Umbilical cord (tissue), 1 donor: ENCODE measurements at regions not wholly inside any gene's neighbourhood (a gene's known extent, or its start where the extent isn't known, plus 50 kb on each side); places are given as distances from the start of the nearest gene placed in this dataset.

Source experiments
- DNase-seq: peaks from one replicate; pipeline ENCODE4 v3.0.0-alpha.2; 2015; ENCODE audit warnings: low spot score

DNA sequence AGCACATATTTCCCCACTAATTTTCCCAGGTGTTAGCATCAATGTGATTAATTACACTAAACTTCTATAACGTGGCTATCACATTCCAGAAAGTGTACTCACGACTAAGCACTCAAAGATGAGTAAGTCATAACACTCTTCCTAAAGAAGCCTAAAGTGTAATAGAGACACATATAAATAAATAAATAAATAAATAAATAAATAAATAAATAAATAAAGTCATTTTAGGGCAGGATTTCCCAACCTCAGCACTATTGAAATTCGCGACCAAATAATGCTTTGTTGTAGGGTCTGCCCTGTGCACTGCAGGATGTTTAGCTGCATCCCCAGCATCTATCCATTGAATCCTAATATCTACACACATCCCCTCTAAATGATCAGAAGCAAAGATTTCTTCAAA, 390.9 kb downstream of the CDH7 start:
- no peak for DNase-seq

DNA sequence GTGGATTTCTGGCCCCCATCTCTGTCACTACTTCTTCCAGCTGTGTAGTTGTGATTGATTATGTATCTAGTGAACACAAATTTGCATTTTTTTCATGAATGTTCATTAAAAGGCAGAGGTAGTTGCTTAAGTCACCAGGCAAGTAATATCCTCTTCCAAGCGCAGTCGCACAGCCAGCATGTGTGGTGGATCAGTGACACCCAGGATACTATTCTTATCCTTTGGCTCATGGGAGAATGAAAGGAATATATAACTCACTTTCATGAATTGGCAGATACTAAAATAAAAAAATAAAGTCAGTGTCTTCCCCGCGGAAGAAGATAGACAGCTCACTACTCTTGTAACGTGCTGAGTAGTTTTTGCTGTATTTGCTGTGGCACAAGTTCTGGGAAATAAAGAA, 387.8 kb downstream of the CDH7 start:
- DNase-seq, result no peak

DNA sequence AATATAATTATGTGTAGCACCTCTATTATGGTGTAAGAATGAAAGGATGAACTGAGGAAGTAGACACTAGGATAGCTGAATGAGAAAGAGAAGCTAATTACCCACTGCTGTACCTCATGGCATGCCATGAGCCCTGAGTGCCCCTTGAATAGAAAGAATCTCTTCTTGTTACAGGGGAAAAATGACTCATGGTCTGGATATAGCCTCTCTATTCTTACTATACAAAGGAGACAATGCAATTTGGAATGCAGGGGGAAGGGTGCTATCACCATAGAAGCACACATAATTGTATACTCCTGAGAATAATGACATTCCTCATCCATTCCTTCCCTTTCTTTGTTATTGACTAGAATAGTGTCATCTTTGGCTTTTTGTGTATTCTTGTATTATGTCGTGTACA, 385.2 kb downstream of the CDH7 start:
- no peak for DNase-seq

DNA sequence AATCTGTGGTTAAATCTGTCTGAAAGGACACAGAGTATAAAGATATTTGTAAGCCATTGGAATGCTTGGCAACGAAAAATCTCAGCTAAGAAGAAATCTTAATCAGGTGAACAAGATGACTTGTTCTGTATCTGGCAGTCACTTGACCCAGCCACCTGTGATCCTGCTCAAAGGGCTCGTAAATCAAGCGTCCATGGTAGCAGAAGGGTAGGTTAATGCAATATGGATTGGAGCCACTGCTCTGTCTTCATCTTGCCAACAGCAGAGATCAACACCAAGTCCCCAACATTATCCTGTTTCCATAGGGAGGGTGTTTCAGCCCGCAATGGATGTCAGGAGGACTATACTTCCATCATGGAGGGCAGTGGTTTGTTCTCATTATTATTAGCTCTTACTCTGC, 378.4 kb downstream of the CDH7 start:
- no peak for DNase-seq

DNA sequence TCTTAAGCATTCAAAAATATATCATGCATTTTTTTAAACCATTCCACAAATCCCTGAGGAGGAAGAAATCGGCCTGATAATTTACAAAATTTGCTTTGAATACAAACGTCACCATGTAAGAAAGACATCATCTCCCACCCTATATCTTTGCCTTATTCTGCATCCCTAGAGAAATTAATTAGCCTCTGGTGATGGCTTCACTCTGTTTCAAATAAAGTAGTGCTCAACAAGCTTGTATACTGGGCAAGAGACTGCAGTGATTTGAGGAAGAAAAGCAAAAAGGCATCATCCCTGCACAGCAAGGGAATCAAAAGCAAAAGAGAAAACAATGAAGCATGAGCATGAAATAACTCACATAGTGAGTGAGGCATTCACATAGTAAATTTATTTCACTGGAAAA, 375.5 kb downstream of the CDH7 start:
- DNase-seq, result no peak

DNA sequence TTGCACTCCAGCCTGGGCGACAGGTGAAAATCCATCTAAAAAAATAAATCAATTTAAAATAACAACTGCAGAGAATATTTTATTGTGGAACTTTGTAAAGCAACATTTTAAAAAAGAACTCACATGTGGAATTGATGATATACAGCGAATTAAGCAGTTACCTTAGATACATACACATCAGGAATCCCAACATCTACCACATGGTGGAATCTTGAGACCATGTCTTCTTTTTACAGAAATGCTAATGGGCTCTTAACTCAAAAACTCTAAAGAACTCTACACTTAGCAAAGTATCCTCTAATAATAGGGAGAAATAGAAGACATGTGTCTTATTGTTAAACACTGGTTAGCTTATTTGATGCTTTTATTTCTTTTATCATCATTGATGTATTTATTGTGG, 373.6 kb downstream of the CDH7 start:
- DNase-seq, result no peak

DNA sequence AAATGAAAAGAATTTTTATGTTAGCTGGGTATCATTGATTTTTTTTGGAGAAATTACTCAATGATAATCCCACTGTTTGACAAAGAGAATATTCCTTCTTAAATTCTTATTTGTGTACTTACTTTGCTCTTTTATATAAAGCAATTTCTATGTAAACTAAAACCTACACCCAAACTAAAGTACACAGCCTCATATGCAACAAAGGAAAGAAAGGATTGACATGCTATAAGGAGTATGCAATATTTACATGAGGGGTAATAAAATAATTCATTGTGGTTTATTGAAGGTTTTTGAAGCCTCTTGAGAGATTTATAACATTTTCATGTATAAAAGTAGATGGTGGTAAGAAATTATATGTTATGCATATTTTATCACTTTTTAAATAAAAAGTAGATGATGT, 368.5 kb downstream of the CDH7 start:
- no peak for DNase-seq

DNA sequence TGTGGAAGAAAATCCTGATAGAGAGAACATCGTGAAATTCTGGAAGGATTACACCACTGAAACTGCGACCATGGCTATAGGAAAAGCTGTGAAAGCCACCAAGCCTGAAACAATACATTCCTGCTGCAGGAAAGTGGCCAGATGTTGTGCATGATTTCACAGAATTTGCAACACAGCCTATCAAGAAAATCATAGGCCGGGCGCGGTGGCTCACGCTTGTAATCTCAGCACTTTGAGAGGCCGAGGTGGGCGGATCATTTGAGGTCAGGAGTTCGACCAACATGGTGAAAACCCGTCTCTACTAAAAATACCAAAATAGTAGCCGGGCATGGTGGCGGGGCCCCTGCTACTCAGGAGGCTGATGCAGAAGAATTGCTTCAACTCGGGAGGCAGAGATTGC, 360.2 kb downstream of the CDH7 start:
- no peak for DNase-seq

DNA sequence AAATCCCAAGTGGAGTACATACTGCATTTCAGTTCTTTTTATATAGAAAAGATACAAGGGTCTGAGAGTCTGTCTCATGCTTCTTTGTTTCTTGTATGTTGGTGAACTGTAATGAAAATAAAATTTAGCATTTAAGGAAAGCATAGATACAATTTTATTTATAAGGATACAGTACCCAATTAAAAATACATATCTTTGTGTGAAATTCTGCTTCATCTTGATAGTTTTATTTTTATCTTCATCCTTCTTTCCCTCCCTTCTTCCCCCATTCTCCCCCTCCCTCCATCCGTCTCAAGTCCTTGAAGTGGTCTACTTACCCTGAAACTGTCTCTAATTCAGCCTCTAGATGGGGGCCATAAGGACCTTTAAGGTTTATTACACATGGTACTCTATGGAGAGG, 359.8 kb downstream of the CDH7 start:
- DNase-seq, result no peak

DNA sequence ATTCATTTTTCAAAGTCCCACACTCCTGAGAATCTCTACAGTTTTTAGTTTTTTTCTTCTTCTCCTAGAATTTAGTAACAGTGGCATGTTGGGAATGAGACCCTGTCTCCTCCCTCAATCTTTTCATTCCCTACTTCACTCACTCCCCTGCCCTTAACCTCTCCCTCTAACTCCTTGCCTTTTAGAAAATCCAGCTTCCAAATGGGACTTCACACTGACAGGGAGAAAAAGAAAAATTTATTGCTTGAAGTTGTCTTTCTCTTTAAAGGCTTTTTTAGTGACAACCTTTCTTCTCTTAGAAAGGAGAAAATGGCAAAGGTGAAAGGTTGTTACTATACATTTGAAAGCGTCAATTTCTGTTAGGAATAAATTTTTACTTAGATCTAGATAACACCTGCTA, 359.2 kb downstream of the CDH7 start:
- no peak for DNase-seq

DNA sequence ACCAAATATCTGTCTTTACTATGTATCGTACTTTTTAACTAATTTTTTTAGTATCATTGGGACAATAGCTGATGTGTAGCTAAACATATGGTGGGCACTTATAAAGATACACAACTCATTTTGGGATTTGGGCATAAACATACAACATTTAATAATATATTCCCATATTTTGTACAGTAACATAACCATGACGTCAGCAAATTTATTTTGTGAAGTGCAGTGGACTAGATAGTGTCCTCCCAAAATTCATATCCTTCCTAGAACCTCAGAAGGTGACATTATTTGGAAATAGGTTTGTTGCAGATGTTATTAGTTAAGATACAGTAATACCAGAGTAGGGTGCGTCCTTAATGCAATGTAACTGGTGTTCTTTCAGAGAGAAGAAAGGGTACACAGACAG, 356.7 kb downstream of the CDH7 start:
- DNase-seq, result no peak

DNA sequence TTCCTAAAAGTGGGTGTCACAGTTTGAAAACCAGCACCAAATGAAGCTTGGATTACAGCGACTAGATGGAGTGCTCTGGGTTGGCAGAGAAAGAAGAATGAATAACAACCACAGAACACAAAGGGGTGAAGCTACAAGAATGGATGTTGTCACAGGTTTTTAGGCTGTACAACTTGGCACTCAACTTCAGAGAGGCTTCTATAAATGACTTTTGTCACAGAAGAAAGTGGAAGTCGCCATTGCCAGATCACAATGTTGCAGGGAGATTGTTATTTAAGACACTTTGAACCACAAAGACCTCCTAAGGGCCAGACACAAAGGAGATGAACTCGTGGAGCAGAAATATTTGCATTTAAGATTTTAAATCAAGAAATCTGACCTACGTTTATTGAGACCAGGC, 354.2 kb downstream of the CDH7 start:
- DNase-seq, result no peak

DNA sequence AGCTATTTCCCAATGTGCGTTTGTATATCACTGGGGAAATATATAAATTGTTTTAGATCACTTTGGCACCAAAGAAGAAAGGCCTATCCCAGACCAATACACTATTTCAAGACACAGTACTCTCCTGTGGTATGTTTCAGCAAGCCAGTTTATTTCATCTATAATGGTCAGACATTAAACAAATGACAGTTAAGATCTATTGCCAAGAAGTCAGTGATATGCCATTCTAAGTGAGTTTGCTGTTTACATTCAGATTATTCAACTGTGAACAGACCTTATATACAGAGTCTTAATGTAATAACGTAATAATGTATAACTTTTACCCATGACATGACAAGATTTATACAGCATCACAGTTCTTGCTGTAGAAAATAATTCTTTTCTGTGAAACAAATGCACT, 352.7 kb downstream of the CDH7 start:
- DNase-seq, result no peak

DNA sequence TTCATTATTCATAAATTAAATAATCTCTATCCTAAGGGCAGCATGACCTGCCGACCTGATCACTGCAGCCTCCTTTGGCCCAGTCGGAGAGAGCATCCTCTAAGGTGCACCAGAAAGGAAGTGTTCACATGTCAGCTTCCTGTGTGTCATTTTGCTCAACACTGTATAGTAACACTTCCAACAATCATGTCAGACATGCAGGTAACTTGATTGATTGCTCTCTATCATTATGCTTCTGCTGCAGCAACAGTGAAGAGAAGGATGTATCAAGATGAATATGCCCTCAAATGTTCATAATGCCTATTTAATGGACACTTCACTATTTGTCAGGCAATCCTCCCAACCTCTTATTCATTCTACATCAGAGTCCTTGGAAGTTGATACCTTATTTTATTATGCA, 332.3 kb downstream of the CDH7 start:
- no peak for DNase-seq

DNA sequence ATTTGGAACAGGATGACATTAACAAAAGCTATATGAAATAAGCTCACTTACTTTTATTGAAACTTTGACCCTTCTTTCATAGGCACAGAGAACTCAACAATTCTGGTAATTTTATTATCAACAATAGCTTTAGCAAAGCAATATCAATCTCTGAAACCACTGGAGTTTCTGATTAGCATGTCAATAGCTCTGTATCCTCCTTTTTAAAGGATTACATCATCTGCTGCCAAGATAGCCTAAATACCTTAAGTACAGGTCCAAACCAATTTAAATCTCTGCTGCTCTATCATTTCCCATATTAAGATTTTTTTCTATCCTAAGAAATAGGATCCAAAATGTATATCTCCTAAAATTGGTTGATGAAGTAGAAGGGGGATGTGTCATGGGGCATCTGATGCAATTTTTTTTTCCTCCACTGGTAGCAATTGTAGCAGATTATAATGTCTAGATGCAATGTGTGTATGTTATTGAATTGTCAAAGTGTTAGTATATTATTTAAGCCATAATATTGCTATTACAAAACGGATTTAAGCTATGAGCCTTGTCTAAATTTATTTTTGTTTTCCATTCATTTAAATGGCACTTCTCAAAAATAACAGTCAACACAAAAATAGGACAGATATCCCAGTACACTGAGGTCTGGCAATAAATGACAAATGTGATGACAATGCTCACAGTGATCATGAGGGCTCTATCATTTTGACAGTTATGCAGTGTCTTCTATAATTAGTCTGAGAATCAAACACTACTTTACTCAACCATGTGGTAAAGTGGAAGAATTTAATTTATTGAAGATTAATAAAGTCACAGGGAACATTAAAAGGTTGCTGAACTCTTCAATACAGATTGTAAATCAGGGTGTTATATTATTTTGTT, 328.4 kb downstream of the CDH7 start:
- DNase-seq, result no peak

DNA sequence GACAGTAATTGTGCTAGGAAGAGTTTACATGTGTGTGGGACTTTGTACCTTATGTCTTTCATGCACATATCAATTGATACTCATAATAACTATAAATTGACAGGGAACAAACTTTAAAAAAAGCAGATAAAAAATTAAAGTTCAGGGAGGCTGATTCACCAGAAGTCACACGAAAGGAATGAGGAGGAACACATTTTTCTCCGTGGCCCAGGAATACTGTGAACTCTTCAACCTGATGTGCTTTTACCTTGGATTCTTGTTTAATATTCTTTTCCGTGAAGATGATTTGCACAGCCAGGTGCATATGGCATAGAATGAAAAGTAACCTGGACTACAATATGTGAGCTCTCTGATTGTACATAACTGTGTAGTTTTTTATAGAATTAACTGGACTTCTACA, 326.3 kb downstream of the CDH7 start:
- no peak for DNase-seq

DNA sequence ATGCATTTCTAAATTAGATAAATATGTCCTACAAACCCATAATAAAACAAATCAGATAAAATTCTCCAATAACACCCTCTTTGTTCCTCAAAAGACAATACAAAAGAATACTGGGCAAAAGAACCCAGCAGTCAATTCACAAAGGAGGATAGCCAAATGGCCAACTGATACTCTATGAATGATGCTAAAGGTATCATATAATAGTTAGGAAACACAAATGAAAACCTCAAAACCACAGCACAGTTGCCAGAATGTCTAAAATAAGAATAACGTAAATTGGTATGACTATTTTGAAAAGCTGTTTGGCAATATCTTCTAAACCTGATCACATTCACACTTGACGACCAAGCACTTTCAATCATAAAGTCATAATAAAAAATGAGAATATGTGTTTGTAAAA, 315.4 kb downstream of the CDH7 start:
- no peak for DNase-seq

DNA sequence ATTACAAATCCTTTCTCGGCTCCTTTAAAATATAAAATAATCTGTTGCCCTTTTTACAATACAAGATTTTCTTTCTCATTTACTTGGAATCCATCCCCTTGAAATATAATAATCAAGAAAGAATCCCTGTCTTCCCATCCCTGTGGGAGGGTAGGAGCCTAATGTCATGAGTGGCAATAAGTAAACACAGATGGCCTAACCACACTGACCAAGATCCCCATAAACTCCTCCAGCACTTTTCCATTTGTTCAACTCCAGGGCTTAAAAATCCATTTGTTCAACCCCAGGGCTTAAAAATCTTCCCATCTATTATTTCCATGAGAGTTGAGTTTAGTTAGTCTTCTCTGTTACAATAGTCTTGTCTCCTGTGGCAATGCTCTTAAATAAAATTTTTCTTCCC, 297.6 kb downstream of the CDH7 start:
- DNase-seq, result no peak

DNA sequence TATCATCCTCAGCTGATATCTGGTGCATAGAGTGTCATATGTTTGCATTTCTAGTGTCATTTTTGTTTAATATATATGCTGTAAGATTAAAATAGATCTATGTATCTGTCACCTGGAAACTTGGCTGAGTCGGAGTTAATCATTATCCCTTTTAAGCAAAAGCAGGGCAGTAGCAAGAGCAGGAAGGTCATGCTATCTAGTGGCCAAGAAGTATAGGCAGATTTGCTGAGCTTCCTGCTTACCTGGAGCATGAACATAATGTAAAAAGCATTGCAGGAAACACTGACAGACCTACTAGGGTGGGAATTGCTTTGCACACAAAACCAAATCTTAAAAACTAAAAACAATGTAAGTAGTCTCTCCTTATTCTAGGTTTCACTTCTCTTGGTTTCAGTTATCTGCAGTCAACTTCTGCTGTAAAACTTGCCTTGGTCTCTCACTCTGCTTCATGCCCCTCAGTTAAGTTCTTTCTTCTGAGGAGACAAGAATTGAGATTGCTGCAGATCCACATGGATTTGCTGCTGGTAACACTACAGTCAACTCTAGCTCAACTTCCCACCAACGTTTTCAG, 295.3 kb downstream of the CDH7 start:
- DNase-seq, result no peak

DNA sequence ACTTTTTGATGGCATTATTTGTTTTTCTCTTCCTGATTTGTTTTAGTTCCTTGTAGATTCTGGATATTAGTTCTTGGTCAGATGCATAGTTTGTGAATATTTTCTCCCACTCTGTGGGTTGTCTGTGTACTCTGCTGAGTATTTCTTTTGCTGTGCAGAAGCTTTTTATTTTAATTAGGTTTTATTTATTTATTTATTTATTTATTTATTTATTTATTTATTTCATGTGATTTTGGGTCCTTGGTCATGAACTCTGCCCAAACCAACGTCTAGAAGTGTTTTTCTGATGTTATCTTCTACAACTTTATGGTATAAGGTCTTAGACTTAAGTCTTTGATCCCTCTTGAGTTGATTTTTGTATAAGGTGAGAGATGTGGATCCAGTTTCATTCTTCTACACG, 292.2 kb downstream of the CDH7 start:
- DNase-seq, result no peak

DNA sequence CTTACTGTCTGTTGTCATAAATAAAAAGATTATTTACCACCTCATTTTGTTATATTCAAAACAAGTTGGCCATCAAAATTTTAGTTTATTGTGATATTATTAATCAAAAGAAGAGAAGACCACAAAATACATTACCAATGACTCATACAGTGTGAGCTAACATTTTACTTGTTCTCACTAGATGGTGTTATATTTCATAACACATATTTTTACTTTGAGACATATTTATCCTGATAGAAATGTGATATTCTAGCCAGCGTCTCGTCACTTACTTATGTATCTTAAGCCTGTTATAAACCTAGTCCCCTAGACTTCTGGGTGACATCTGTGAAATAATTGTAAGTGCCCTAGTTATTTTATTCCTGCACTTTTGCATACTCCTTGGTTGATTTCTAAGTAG, 263.2 kb downstream of the CDH7 start:
- no peak for DNase-seq

DNA sequence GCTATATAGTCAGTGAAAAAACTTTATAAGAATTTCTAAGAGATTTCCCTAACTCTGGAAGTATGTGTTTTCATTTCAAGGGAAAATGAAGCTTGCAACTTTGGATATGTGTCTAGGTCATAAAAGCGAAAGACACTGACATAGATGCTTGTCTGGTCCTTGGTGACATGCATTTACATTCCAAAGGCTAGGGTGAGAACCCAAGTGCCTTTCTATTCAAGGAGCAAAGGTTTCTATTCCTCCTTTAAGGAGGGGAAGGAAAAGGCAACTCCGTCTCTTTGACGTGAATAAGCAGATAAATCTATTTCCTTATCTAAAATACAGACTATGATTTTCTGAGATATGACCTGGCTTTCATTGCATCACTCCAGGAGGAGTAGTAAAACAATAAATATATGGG, 261.1 kb downstream of the CDH7 start:
- DNase-seq, result no peak

DNA sequence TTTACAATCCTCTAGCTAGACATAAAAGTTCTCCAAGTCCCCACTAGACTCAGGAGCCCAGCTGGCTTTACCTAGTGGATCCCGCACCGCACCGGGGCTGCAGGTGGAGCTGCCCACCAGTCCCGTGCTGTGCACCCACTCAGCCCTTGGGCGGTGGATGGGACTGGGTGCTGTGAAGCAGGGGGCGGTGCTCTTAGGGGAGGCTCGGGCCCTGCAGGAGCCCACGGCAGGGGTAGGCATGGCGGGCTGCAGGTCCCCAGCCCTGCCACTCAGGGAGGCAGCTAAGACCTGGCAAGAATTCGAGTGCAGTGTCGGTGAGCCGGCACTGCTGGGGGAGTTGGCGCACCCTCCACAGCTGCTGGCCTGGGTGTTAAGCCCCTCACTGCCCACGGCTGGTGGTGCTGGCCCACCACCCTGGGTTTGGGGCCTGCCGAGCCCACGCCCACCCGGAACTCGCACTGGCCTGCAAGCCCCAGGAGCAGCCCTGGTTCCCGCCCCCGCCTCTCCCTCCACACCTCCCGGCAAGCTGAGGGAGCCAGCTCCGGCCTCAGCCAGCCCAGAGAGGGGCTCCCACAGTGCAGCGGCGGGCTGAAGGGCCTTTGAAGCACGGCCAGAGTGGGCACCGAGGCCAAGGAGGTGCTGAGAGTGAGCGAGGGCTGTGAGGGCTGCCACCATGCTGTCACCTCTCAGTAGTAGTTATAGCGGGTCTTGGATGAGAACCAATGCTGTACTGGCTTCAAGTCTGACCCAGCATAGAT, 255.2 kb downstream of the CDH7 start:
- DNase-seq, result no peak
